ENCODE measurements at regions not wholly inside any gene's neighbourhood (a gene's known extent, or its start where the extent isn't known, plus 50 kb on each side); places are given as distances from the start of the nearest gene placed in this dataset.

DNA sequence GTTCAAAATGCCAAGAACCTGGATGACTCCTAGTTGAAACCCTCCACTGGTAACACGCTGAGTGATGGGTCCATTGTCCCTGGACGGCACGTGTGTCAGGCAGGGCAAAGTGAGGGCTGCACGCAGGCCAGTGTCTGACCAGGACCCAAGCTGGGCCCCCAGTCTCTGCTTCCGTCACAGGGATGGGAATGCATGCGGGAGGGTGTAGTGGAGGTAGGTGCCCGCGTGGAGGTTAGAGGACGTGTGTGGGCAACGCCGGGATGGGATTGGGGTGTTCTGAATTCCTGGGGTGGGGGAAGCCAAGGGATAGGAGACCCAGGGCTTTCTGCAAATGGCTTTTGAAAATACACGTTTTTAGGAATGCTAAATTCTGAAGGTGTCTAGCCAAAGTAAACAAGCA lies 943.3 kb downstream of the BRD1 start:
- TF ChIP-seq, protein P1, sequence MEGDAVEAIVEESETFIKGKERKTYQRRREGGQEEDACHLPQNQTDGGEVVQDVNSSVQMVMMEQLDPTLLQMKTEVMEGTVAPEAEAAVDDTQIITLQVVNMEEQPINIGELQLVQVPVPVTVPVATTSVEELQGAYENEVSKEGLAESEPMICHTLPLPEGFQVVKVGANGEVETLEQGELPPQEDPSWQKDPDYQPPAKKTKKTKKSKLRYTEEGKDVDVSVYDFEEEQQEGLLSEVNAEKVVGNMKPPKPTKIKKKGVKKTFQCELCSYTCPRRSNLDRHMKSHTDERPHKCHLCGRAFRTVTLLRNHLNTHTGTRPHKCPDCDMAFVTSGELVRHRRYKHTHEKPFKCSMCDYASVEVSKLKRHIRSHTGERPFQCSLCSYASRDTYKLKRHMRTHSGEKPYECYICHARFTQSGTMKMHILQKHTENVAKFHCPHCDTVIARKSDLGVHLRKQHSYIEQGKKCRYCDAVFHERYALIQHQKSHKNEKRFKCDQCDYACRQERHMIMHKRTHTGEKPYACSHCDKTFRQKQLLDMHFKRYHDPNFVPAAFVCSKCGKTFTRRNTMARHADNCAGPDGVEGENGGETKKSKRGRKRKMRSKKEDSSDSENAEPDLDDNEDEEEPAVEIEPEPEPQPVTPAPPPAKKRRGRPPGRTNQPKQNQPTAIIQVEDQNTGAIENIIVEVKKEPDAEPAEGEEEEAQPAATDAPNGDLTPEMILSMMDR (IDR thresholded peaks at IDR 0.05; ENCODE audit: poor library complexity, severe bottlenecking), result no peak
- Histone ChIP-seq H3K27me3 (ENCODE audit: insufficient read depth, poor library complexity, severe bottlenecking) (no peaks in the 10 kb centered on the region), H3K4me1 (ENCODE audit: insufficient read depth, poor library complexity, severe bottlenecking) (no peaks in the 10 kb centered on the region)

DNA sequence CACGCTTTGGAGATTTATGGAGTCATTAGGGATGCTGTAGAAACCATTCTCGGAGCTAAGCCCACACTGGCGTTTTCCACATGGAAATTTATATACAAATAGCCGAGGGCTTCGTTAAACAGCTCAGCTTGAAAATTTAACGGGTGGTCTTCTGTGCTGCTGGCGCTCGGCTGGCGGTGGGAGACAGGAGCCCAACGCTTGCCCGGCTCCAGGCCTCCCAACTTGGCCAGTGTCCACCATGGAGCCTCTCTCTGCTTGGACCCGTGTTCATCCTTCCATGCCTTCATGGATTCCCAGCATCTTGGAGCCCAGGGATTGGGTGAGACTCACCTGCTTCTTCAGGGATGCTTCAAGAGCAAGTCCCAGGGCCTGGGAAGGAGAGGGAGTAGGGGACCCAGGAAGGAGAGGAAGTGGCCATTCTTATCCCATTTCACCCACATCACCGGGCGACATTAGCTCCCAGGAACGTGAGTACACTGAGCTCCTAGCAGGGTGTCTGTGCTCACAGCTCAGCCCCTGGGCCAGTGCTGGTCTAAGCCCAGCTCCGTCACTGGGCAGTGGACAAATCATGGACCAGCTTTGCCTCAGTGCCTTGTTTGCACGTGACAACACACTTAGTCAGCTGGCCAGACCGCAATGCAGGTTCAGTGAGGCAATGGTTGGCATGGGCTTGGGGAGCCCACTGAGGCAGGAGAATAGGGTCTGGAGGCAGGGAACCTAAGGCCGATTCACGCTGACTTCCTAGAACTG lies 944.3 kb downstream of the BRD1 start:
- no peak overlapping the region for H3K4me3 ChIP-seq (ENCODE audit: severe bottlenecking)
- no peaks in the 10 kb centered on the region for H3K36me3 ChIP-seq (ENCODE audit: low read depth)
- no peaks in the 10 kb centered on the region for H3K27me3 ChIP-seq (ENCODE audit: insufficient read depth, poor library complexity, severe bottlenecking)
- no peaks in the 10 kb centered on the region for H3K4me1 ChIP-seq (ENCODE audit: insufficient read depth, poor library complexity, severe bottlenecking)
- DNase-seq (ENCODE audit: low spot score) (peak; percentile 23), ATAC-seq (ENCODE audit: low read depth) (no peak)
- no peak overlapping the region for H3K27ac ChIP-seq (ENCODE audit: poor library complexity, severe bottlenecking)
- no peaks in the 10 kb centered on the region for H3K9me3 ChIP-seq (ENCODE audit: severe bottlenecking)
- TF ChIP-seq, protein P1 (IDR thresholded peaks at IDR 0.05; ENCODE audit: poor library complexity, severe bottlenecking), result no peak

More for the DNA sequence above, 943.3 kb downstream of the BRD1 start:
- ATAC-seq (ENCODE audit: low read depth), result no peak
- peak; percentile 29 for DNase-seq (ENCODE audit: low spot score)
- no peak overlapping the region for H3K27ac ChIP-seq (ENCODE audit: poor library complexity, severe bottlenecking)
- no peaks in the 10 kb centered on the region for H3K36me3 ChIP-seq (ENCODE audit: low read depth)
- no peak overlapping the region for H3K4me3 ChIP-seq (ENCODE audit: severe bottlenecking)
- H3K9me3 ChIP-seq (ENCODE audit: severe bottlenecking), result no peaks in the 10 kb centered on the region

DNA sequence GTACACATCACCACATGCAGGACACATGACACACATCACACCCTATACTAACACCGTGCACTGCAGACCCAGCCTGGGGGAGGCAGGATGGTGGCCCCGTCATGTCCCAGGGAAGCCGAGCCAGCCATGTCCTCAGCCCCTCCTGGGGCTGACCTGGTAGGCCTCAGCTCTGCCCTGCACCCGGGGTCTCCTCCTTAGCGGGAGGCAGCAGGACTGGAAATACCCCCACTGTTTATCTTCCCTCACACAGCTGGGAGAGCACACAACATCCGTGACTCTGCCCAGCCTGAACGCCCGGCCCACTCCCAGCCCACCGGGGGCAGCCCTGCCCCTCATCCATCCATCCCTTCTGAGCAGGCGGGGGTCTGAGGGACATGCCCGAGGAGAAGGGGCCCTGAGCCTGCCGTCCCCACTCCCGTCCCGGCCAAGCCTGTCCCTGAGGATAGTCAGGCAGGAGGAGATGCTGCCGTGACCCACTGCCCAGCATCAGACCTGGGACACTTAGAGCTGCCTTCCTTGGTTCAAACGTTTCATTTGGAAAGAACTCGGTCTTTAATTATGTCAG lies 945.0 kb downstream of the BRD1 start:
- ATAC-seq (ENCODE audit: low read depth), result no peak

DNA sequence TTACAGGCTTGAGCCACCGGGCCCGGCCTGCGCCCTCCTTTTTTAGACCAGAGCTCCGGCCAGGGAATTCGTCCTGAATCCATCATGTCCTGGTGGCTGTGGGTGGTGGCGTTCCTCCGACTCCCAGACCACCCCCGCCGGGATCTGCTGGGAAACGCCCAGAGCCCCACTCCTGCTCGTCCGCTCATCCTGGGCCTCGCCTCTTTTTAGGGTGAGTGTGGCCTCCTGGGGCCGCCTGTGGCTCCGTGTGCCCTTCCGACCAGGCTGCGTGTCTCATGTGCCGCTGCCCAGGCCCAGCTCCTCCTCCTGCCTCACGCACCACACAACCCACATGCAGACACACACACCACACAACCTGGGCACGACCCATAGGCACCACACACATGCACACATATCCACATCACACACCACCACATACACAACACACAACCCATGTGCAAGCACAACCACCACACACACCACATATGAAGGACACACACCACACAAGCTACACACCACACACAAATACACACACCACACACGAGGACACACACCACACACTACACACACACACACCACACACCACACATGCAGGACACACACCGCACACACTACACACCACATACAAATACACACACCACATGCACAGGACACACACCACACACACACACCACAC lies 946.2 kb downstream of the BRD1 start:
- Histone ChIP-seq H3K36me3 (ENCODE audit: low read depth) (no peaks in the 10 kb centered on the region), H3K4me1 (ENCODE audit: insufficient read depth, poor library complexity, severe bottlenecking) (no peaks in the 10 kb centered on the region), H3K27ac (ENCODE audit: poor library complexity, severe bottlenecking) (no peak overlapping the region), H3K4me3 (ENCODE audit: severe bottlenecking) (no peak overlapping the region), H3K9me3 (ENCODE audit: severe bottlenecking) (no peaks in the 10 kb centered on the region), H3K27me3 (ENCODE audit: insufficient read depth, poor library complexity, severe bottlenecking) (no peaks in the 10 kb centered on the region)
- ATAC-seq (ENCODE audit: low read depth) (no peak), DNase-seq (ENCODE audit: low spot score) (peak; percentile 32)
- TF ChIP-seq, protein P1 (IDR thresholded peaks at IDR 0.05; ENCODE audit: poor library complexity, severe bottlenecking), result no peak

More for the DNA sequence above, 945.0 kb downstream of the BRD1 start:
- Histone ChIP-seq H3K36me3 (ENCODE audit: low read depth) (no peaks in the 10 kb centered on the region), H3K4me1 (ENCODE audit: insufficient read depth, poor library complexity, severe bottlenecking) (no peaks in the 10 kb centered on the region), H3K9me3 (ENCODE audit: severe bottlenecking) (no peaks in the 10 kb centered on the region), H3K27me3 (ENCODE audit: insufficient read depth, poor library complexity, severe bottlenecking) (no peaks in the 10 kb centered on the region), H3K27ac (ENCODE audit: poor library complexity, severe bottlenecking) (no peak overlapping the region), H3K4me3 (ENCODE audit: severe bottlenecking) (no peak overlapping the region)
- peak; percentile 15 for DNase-seq (ENCODE audit: low spot score)
- TF ChIP-seq, protein P1 (IDR thresholded peaks at IDR 0.05; ENCODE audit: poor library complexity, severe bottlenecking), result no peak
